Gastroesophageal sphincter (tissue), 3 donors: ENCODE measurements at regions not wholly inside any gene's neighbourhood (a gene's known extent, or its start where the extent isn't known, plus 50 kb on each side); places are given as distances from the start of the nearest gene placed in this dataset.

ENCODE experiments used
- POLR2A ChIP-seq, 2 donors: fragments of 450-650 bp; IDR thresholded peaks; one replicate each; pipeline ENCODE4 v1.6.1; 2017; ENCODE audit warnings: antibody characterized with exemption in 2 of 2, mild to moderate bottlenecking in 2 of 2, moderate library complexity in 1 of 2
- TF ChIP-seq, protein P1 (sequence below), 4 experiments: fragments of 200-600 bp in 2 of 4; fragments of 450-650 bp in 2 of 4; sonication (generic) in 1 of 4; IDR thresholded peaks; one replicate each; pipeline ENCODE4 v1.5.1; 2017 to 2019; ENCODE audit warnings: antibody characterized with exemption in 4 of 4, mild to moderate bottlenecking in 2 of 4, moderate library complexity in 2 of 4

DNA sequence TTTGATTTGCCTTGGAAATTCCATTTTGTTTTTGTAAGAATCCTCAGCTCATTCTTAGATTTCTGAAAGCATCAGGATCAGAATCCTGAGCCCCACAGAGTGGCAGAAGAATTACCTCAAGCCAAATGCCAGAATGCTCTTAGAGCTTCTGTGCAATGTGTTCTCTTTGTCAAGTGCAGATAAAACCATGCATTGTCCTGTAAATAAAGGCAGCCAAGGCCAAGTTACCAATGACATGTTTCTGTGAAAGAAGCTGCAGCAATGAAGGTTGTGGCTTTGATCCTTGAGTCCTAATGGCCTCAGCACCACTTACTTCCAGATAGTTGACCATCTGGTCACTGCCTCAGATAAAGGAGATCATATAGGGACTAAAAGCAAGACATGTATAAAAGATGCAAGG lies 343.3 kb upstream of the AKR1E2 start:
- no peak for TF ChIP-seq POLR2A (IDR thresholded peaks at IDR 0.05)
- TF ChIP-seq, protein P1, sequence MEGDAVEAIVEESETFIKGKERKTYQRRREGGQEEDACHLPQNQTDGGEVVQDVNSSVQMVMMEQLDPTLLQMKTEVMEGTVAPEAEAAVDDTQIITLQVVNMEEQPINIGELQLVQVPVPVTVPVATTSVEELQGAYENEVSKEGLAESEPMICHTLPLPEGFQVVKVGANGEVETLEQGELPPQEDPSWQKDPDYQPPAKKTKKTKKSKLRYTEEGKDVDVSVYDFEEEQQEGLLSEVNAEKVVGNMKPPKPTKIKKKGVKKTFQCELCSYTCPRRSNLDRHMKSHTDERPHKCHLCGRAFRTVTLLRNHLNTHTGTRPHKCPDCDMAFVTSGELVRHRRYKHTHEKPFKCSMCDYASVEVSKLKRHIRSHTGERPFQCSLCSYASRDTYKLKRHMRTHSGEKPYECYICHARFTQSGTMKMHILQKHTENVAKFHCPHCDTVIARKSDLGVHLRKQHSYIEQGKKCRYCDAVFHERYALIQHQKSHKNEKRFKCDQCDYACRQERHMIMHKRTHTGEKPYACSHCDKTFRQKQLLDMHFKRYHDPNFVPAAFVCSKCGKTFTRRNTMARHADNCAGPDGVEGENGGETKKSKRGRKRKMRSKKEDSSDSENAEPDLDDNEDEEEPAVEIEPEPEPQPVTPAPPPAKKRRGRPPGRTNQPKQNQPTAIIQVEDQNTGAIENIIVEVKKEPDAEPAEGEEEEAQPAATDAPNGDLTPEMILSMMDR (IDR thresholded peaks at IDR 0.05): no peak
